ENCODE measurements at regions not wholly inside any gene's neighbourhood (a gene's known extent, or its start where the extent isn't known, plus 50 kb on each side); places are given as distances from the start of the nearest gene placed in this dataset.
"Not testable (repeated sequence)": the region's sequence is repeated elsewhere in the genome, so short reads cannot be mapped to it uniquely, and the experiment has no call there.

DNA sequence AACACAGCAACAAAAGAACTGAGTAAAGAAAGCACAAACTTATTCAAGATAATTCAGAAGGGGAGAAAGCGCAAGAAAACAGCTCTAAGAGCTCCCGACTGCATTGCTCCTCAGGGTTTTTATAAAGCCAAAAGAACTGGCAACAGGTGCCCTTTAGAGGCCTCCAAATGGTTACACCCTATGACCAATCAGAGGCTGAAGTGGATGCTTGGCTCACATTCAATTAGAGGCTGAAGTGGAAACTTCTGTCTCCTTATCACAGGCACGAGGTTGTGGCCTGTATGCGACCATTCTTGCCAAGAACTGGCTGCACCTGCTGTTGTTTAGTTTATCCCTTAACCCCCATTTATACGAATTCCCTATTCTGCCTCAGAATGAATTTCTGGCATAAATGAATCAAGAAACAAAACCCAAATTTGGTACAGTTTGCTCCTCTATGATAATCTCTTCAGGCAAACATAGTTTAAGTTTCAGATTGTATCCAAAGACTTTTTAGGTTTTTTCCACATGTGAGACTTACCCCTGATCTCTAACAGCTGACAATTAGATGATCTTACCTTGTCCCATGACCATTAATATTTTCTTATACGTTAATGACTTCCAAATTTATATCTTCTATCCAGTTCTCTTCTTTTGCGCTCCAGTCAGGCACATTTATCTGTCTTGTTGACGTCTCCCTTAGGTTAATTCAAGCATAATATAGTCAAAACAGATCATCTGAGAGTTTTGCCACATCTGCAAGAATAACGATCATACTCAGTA lies 504.8 kb downstream of the NXPH1 start:
- DNase-seq = no peak

DNA sequence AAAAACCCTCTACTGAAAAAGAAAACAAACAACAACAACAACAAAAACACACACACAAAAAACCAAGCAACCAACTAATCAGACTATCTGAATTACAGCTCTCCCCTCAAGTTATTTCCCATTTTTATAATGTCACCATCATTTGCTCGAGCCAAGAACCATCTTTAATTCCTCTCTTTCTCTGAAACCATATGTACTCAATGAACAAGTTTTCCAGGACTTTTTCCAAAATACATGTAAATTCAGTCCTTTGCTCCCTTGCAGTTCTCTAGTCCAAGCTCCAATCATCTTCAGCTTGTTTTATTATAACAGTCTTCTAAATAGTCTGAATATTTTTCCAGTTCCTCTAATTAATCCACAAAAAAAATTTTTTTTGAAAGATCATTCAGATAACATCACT lies 506.0 kb downstream of the NXPH1 start:
- DNase-seq = no peak

DNA sequence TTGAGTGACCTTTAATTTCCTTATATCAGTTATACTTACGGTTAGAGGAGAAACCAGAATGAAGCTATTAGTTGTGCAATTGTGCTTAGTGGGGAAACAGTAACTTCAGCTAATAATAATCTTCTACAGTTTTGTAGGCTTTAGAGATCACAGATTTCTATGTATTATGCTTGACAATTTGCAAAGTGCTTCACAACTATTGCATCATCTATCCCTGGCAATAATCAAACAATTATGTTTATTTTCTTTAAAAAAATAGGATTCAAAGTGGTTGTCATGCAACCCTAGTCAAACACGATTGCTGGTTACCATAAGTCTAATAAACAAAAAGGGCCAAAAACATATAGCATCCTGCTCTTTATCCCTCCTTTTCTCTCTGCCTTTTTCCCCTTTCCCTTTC lies 530.3 kb downstream of the NXPH1 start:
- no peak for DNase-seq

DNA sequence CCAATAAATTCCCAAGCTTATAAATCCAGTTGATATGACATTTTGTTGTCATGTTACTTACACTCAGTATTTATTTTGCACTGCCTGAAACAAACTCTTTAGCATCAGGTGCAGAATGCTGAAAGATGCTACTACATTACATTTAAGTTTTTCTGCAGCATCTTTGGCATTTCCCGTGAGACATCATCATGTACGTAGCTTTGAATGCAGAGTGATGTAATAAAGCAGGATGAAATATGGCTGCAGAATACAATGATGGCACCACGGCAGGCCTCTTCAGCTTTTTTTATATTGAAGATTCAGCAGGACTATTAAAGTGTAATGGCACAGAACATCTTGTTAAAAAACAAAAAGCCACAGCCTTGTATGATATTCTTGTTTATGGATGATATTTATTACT lies 531.8 kb downstream of the NXPH1 start:
- no peak for DNase-seq

DNA sequence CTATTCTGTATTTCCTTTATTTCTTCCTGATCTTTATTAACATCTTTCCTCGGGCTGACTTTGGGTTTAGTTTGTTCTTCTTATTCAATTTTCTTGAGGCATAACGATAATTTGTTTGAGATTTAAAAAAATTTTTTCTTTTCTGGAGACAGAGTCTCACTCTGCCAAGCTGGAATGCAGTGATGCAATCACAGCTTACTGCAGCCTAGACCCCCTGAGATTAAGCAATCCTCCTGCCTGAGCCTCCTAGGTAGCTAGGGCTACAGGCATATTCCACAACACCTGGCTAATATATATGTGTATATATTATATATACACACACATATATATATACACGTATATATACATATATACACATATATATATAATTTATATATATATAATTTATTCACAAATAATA lies 540.2 kb downstream of the NXPH1 start:
- DNase-seq = no peak

DNA sequence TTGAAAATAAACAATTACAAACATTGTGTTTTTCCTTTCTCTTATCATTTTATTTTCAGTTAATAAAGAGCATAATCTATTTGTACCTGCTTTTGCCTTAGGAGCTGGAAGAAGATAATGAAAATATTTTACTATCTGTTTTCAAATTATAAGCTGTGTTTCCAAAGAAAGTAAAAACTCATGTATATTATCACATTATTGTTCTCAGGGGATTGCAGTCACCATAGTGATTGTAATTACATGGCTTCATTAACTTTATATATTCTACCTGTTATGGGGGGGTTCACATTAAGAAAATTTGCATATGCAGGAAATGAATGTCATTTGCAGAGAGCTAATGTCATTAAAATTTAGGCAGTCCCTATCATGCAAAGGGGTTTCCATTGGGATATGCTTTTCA lies 542.3 kb downstream of the NXPH1 start:
- no peak for DNase-seq

DNA sequence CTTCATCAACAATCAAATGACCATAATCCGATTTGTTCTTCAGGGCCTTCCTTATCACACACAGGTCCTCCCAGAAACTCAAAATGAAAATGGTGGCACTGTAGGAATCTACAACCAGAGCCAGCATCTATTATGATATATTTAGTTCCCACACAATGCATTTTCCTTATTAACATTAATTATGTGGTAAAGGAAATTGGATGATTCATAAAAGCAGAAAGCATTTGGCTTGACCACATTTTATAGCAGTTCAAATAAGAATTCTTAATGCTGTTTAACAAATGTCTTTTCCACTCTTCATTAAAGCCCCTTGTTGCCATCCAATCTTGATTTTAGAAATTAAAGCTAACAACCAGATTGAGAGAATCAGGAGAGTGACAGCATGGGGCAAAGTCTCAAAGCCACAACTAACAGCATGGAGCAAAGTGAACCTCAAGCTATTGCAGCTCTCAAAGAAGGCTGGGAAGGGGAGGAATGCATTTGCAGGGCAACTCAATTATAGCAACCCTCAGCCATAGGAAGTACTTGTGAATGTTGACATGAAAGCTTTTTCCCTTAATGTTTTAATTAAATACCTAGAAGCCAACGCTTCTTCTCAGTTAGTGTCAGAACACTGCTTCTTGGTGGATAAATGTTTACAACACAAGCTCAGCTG lies 549.1 kb downstream of the NXPH1 start:
- no peak for DNase-seq

DNA sequence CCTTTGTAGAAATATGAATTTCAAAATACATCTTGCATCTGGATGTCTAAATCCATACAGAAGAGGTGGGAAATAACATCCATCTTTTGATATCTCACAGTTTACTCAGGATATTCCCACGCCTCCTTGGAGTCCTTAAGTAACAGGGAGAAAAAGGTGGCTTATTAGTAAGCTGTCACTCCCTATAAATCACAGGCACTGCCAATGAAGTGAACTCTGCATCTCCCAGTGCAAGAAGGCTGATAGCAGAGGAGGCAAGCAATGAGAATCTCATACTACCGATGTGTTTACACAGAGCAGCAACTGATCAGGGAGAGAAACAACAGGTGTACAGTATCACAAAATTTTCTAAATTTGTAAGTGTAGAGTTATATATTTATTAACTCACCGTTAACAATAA lies 551.8 kb downstream of the NXPH1 start:
- no peak for DNase-seq

DNA sequence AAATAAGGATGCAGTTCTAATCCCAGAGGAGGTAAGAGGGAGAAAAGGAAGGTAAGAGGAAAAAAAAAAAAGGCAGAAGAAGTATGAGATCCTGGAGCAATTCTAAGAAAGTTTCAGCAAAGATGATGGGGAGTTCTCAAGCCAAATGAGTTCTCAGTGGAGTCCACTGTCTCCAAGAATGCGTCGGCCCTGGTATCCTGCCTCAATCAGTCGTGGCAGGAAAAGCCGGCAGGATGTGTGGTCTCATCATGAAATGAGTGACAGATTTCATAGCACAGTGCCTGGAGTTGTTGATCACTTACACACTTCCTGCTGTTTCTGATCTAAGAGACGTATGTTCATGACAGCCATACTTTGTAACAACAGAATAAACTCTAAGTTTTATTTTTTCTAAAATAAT lies 554.9 kb downstream of the NXPH1 start:
- DNase-seq = no peak

DNA sequence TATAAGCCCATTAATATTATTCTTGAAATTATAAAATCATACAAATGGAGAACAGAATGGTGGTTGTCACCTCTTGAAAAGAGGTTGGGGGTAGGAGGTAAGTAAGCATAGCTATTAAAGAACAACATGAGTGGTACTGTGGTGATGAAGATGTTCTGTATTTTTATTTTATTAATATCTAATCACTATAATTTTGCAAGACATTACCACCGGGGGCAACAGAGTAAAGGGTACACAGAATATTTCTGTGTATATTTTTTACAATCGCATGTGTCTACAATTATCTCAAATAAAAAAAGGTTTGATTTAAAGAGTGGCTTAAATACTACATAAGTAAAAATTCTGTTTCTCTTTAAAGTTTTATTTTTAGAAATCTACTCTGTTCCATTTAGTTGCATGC lies 557.8 kb downstream of the NXPH1 start:
- no peak for DNase-seq

DNA sequence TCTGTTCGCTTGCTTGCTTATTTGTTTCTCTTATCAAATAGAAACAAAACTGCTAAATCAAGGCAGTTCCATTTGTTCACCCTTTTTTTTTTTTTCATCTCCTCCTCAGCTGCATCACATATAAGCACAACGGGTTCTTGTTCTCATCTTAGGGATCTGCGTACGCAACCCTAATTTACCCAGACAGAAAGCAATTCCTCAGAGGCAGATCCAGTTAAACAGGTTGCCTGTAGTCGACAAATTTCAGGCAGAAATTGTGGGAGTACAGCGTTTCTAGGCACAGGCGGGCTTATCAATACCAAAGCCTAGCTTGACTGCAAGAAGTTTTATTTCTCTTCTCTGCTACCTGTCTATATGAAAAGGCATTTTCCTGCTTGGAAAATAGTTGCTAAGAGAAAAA lies 565.4 kb downstream of the NXPH1 start:
- DNase-seq = no peak

DNA sequence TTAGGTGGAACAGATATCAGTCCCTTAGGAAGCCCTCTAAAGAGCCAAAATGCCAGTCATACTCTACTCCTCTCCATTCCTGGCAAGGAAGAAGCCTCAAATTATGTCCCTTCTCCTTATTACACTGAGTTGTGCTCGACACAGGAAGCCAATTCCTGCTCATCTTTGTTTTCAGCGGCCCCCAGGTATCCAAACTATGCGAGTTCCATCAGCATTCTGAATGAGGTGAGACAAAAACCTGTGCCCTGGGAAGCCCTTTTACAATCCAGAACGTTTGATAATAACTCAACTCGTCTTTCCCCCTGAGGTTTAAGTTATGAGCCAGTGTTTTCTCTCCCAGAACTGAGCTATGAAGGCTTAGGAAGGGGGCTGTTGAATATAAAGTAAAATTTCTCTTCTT lies 580.5 kb downstream of the NXPH1 start:
- DNase-seq = no peak

DNA sequence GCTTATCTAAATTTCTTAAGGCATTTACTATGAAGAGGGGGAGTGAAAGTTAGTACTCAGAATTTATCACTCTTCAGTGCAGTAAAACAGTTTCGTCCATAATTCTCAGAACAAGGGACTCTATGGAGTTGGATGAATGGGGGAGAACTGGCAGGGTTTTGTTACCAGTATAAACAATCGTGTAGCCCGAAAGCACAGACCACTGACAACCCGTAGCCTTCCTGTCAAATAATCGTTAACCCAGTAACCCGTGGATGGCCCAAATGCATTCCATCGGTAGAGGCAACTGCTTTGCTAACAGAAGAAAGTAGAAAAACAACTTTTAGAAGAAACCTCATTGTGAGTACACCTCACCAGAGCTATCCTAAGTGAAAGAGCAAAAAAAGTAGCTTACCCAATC lies 583.9 kb downstream of the NXPH1 start:
- no peak for DNase-seq

DNA sequence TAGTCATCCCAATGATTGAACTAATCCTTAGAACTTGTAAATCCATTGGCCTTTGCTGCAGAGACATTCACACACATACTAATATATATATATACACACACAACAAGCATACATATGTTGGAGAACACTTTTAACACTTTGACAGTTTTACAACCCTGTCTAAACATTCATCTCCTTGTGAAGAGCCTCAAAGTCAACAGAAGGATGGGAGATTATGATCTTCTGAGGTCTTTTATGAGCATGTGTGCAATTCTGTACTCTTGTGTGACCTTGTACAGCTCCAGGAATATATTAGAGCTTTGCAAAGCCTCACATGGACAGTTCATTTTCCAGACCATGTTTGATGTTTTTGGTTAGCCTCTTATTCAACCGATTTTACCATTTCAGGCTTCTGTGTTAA lies 589.0 kb downstream of the NXPH1 start:
- DNase-seq = no peak

DNA sequence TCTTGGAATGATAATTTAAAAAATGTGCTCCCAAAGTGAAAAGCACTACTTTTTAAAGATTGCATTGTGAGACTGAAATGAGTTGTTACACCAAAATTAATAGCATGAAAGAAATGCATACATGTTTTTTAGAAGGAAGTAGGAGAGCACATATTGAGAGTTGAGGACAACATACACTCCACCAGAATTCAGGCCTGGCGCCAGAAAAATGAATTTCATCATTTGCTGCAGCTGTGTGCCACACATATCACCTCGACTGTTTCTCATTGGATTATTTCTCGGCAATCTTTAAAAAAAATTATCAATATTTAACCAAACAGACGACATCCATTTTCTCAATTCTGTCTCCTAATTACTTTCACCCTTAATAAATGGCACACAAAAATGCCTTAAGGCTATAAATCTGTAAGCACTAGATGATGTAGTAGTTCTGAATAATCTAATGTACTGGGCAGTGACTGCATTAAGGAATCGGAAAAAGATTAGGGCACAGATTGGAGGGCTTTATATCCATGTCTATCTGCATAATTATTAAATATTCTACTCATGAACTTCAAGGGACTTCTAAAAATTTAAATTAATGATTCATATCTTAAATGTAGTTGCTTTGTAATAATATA lies 590.4 kb downstream of the NXPH1 start:
- no peak for DNase-seq

DNA sequence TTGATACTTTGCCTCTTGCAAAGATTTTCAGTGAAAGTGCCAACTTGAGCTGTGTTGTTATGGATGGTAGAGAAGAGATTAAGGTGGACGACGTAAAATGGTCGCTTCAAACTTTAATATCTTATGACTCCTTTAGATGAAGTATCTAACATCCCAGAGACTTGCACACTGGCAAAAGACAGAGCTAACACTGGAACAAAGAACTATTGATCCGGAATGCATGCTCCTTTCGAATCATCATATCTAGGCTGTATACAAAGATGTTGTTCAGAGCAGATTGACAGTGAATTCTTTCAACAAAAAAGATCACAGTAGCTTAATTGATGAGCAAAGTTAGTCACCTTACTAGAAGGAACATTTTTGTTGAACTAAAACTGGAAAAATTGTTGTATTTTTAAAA lies 592.7 kb downstream of the NXPH1 start:
- no peak for DNase-seq

DNA sequence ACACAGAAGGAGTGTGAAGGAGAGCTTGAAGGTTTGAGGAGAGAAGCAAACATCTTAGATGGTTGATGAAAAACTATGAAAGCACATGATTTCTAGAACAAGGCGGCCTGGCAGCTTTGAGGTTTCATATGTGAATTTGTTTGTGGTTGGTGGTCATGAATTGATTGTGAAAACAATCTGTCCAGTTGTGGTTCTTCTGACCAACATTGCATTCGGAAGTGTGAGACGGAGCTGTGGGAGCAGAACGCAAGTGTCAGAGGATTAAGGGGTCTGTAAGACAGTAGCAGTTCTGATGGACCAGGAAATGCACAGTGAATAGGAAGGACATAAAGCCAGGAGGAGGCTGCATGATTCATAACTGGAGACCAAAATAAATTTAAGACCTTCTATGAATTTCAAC lies 594.6 kb downstream of the NXPH1 start:
- no peak for DNase-seq

DNA sequence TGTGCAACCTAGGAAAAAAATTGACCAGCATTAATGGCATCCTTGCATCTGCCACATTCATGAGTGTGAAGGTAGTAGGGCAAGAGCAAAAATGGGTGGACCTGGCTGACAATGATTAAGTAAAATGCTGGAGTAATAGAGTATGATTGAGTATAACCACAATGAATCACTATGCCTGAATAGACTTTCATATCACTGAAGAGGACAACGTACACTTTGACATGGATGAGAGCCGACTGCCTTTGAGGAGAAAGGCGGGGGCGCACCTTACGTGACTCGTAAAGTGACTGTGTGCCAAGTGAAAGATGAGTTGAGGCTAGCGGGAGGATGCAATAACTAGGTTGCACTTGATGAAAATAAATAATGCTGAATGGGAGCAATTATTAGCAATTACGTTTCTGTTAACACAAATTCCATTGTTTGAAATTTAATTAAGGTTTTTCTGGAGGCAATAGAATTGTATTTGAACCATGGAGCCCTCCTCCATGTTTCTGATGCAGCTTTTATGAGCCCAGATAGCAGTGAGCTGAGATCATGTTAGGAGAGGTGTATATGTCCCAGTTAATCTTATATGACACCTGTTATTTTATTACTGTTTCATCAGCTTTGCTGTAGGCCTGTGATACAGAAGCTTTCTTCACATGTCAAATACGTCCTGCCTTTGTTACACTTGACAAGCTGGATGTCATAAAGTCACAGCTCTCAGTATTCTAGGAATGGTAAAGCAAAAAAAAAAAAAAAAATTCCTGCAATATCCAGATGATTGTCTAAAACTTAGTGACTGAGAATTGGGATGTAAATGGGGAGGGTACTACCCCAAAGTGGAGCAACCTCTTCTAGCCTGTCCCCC lies 596.5 kb downstream of the NXPH1 start:
- no peak for DNase-seq

DNA sequence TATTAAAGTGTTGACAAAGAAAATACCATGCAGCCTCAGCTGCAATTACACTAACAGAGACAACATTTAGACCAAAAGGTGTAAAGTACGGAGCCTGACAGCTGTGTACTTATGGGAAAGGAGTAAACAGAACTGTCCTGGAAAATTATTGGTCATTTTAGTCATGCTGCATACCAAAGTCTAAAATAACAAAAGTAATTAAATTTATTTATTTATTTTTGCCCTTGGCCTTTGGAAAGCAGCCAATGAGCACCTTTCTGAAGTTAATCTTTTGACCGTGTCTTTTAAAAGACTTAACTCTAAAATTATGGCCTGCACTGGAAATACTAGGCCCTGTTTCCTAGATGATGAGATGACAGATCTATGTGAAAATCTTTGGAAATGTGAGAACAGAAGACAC lies 597.6 kb downstream of the NXPH1 start:
- no peak for DNase-seq

DNA sequence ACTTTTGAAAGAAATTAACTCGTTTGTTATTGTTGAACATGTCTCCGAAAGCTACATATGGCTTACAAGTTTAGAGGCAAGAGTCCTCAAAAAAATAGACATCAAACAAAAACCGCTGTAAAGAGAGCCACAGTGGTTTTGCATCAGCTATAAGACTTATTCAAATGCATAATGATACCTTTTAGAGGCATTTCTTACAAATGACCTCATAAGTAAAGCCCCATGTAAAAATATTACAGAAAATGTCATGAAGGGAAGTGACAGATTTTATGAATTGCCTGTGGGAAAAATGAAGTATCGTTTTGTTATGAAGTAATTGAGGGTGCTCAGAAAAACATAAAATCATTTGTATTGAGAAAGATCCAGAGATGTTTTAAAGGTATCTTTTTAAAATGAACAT lies 598.0 kb downstream of the NXPH1 start:
- no peak for DNase-seq

DNA sequence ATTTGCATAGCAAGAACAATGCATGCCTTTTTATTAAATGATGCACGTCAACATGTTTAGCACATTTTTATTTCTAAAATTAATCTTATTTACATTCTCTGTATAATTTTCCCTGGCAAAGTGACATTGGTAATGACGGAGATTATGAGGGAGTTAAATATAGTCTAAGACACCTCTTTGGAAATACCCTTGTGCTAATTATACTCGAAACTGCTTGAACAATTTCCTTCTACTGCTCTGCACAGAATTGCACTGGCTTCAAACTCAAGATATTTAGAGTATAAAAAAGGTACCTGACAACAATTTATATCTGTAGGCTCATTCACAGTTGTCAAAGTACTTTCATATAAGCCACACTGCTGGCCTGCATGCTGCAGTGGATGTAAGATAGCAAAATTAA lies 602.7 kb downstream of the NXPH1 start:
- no peak for DNase-seq

DNA sequence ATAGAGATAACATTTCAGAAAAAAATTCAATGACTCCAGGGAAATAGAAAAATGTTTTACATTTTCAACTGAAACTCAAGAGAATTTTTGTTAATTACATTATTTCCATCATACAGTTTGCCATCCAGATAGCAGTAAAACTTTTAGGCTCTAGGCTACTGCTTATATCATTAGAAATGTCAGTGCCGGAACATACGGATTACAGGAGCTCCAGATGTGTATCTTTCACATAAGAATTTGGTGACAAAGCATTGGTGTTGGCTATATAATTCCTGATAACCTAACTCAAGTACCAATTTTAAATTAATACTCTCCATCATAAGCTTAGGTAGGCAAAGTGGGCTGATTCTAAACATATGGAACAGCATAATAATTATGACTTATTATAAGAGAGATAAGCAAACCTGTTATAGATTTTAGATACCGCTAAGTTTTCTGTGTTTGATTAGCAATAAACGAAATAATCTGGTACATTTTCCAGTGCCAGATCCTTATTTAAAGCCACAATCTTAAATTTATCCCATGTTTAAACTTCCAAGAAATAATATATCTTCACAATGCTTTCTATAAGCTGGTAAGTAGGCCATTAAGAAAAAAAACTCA lies 637.9 kb downstream of the NXPH1 start:
- no peak for DNase-seq

DNA sequence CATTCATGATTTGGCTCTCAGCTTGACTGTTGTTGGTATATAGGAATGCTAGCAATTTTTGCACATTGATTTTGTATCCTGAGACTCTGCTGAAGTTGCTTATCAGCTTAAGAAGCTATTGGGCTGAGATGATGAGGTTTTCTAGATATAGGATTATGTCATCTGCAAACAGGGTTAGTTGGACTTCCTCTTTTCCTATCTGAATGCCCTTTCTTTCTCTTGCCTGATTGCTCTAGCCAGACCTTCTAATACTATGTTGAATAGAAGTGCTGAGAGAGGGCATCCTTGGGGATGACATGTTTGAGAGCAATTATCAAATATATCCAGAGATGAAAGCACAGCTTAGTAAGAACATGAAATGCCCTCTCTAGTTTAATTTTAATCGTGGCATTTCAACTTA lies 642.4 kb downstream of the NXPH1 start:
- not testable (repeated sequence) for DNase-seq

Measured in stimulated activated CD4-positive, alpha-beta T cell treated with anti-CD3 and anti-CD28 coated beads, Interleukin-4, amount 100 ng/mL, for 24 hours (primary cell).